ENCODE measurements at regions not wholly inside any gene's neighbourhood (a gene's known extent, or its start where the extent isn't known, plus 50 kb on each side); places are given as distances from the start of the nearest gene placed in this dataset.

DNA sequence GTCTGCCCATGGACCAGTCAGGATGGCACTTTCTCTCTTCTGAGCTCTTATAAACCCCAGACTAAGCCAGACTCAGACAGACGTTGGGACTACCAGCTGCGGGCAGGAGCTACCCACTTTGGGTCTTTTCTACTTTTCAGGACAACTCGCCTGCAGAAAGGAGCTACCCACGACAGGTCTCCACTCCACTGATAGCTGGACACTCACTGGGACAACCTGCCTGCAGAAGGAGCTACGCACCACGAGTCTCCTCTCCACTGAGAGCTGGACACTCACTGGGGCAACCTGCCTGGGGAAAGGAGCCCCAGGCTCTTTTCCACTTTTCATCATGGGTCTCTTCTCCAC is 1440.2 kb upstream of the ACO1 start:
- no peak for DNase-seq (ENCODE audit: low spot score in 2 of 2)
- no peaks in the 10 kb centered on the region for H3K36me3 ChIP-seq
- H3K27ac ChIP-seq, result no peak overlapping the region
- intact Hi-C loops (cut with DNase I), result no loop called here
- no peaks in the 10 kb centered on the region for H3K9me3 ChIP-seq
- TF ChIP-seq, protein P1, sequence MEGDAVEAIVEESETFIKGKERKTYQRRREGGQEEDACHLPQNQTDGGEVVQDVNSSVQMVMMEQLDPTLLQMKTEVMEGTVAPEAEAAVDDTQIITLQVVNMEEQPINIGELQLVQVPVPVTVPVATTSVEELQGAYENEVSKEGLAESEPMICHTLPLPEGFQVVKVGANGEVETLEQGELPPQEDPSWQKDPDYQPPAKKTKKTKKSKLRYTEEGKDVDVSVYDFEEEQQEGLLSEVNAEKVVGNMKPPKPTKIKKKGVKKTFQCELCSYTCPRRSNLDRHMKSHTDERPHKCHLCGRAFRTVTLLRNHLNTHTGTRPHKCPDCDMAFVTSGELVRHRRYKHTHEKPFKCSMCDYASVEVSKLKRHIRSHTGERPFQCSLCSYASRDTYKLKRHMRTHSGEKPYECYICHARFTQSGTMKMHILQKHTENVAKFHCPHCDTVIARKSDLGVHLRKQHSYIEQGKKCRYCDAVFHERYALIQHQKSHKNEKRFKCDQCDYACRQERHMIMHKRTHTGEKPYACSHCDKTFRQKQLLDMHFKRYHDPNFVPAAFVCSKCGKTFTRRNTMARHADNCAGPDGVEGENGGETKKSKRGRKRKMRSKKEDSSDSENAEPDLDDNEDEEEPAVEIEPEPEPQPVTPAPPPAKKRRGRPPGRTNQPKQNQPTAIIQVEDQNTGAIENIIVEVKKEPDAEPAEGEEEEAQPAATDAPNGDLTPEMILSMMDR (IDR thresholded peaks at IDR 0.05), result no peak
- no peak overlapping the region for H3K4me3 ChIP-seq
- no peaks in the 10 kb centered on the region for H3K4me1 ChIP-seq
- H3K27me3 ChIP-seq, result no peaks in the 10 kb centered on the region

DNA sequence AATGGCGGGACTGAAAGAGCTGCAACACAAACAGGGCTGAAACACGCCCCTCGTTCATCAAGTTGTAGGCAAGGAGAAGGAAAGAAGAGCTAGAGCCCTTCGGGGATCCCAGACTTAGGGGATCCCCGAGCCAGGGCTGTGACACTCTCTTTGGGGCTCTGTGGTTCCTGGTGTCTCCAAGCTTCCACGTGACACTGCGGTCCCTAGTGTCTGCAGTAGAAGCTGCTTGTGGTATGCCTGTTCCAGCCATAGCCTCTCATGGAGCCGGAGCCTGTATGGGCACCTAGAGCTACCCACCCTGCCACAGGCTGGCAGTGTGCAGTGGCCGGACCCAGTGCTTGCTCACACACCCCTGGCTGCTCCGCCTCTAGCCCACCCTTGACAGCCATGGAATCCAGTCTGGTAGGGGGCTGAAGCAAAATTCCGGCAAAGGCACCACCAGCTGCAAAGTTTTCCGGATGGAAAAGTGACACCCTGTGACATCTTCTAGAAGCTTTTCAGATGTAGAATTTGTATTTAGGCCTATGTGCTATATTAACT is 1439.6 kb upstream of the ACO1 start:
- no peaks in the 10 kb centered on the region for H3K36me3 ChIP-seq
- H3K9me3 ChIP-seq, result no peaks in the 10 kb centered on the region
- TF ChIP-seq, protein P1 (IDR thresholded peaks at IDR 0.05), result no peak
- intact Hi-C loops (cut with DNase I), result no loop called here
- no peak for DNase-seq (ENCODE audit: low spot score in 2 of 2)
- H3K27me3 ChIP-seq, result no peaks in the 10 kb centered on the region
- no peak overlapping the region for H3K4me3 ChIP-seq
- no peaks in the 10 kb centered on the region for H3K4me1 ChIP-seq
- no peak overlapping the region for H3K27ac ChIP-seq

DNA sequence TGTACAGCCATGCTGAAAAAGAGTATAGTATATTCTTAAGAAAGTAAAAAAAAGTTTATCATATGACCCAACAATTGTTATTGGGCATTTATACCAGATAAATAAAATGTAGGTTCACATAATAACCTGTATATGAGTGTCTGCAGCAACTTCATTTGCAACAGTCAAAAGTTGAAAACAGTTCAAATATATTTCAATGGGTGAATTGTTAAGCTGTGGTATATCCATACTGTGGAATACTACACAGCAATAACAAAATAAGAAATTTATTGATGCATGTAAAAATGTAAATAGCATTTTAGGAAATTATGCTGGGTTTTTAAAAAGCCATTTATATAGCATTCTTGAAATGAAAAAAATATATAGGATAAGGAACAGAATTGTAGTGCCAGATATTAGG is 1420.1 kb upstream of the ACO1 start:
- H3K4me3 ChIP-seq, result no peak overlapping the region

DNA sequence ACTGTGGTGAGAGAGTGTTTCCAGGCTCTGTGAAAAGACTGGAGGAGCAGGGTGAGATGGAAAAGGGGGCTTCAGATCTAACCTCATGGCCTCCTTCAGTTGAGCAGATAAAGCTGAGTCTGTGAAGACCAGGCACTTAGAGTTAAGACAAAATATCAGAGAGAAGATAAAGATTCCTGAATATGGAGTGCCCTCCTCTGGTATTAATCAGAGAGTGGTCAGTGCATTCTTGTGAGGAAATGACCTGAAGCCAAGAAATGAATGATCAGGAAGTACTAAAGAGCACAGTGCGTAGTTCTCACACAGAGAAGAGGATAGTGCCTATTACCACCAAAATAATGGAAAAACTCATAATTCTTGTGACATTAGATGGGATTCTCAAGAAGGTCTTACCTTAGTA is 1417.0 kb upstream of the ACO1 start:
- Histone ChIP-seq H3K27ac (no peak overlapping the region), H3K4me1 (no peaks in the 10 kb centered on the region), H3K4me3 (no peak overlapping the region), H3K9me3 (no peaks in the 10 kb centered on the region), H3K36me3 (no peaks in the 10 kb centered on the region), H3K27me3 (no peaks in the 10 kb centered on the region)
- TF ChIP-seq, protein P1 (IDR thresholded peaks at IDR 0.05), result no peak
- intact Hi-C loops (cut with DNase I), result no loop called here
- no peak for DNase-seq (ENCODE audit: low spot score in 2 of 2)

More for the DNA sequence above, 1420.1 kb upstream of the ACO1 start:
- H3K27me3 ChIP-seq, result no peaks in the 10 kb centered on the region
- intact Hi-C loops (cut with DNase I), result no loop called here
- H3K9me3 ChIP-seq, result no peaks in the 10 kb centered on the region
- no peak overlapping the region for H3K27ac ChIP-seq
- no peaks in the 10 kb centered on the region for H3K4me1 ChIP-seq
- TF ChIP-seq, protein P1 (IDR thresholded peaks at IDR 0.05), result no peak
- DNase-seq (ENCODE audit: low spot score in 2 of 2), result no peak
- no peaks in the 10 kb centered on the region for H3K36me3 ChIP-seq

DNA sequence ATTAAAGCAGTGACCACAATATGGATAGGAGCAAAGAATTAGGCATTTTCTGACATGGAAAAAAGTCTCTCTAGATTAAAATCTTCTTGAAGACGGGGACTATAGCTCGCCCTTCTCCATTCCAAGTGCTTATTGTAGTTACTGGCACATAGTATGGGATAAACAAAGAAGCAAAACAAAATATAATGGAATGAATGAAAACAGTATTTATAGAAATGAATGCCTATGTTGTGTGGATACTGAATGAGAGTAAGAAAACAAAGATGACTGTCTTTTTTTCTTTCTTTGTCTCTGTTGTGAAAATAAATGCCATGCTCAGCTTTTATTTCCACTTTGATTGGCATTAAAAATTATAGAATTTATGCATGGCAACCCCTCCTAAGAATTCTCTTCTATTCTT is 1414.3 kb upstream of the ACO1 start:
- Histone ChIP-seq H3K27me3 (no peaks in the 10 kb centered on the region), H3K4me1 (no peaks in the 10 kb centered on the region), H3K36me3 (no peaks in the 10 kb centered on the region), H3K9me3 (no peaks in the 10 kb centered on the region), H3K27ac (no peak overlapping the region), H3K4me3 (no peak overlapping the region)
- TF ChIP-seq, protein P1 (IDR thresholded peaks at IDR 0.05), result no peak
- intact Hi-C loops (cut with DNase I), result no loop called here
- no peak for DNase-seq (ENCODE audit: low spot score in 2 of 2)

DNA sequence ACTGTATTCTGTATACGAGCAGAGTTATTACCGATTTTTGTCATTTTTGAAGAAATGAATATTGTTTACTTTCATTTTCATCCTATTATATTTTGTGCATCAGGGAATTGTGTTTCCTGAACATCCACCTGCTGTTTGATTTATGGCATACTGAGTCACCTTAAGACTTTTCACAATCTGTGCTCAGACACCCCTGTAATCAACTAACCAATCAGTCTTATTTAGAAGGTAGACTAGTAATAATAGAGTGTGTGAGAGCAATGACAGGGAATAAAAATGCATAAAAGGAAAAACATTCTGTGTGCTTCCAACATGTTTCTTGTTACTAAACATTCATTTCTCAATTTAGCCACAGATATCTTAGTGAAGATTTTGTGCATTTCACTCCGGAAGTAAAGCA is 1413.6 kb upstream of the ACO1 start:
- Histone ChIP-seq H3K4me3 (no peak overlapping the region), H3K4me1 (no peaks in the 10 kb centered on the region), H3K27me3 (no peaks in the 10 kb centered on the region), H3K9me3 (no peaks in the 10 kb centered on the region), H3K36me3 (no peaks in the 10 kb centered on the region), H3K27ac (no peak overlapping the region)
- TF ChIP-seq, protein P1 (IDR thresholded peaks at IDR 0.05), result no peak
- DNase-seq (ENCODE audit: low spot score in 2 of 2), result no peak
- intact Hi-C loops (cut with DNase I), result no loop called here

Data from ascending aorta (tissue), 2 donors.